ENCODE measurements at regions not wholly inside any gene's neighbourhood (a gene's known extent, or its start where the extent isn't known, plus 50 kb on each side); places are given as distances from the start of the nearest gene placed in this dataset.
"Not testable (repeated sequence)": the region's sequence is repeated elsewhere in the genome, so short reads cannot be mapped to it uniquely, and the experiment has no call there.

DNA sequence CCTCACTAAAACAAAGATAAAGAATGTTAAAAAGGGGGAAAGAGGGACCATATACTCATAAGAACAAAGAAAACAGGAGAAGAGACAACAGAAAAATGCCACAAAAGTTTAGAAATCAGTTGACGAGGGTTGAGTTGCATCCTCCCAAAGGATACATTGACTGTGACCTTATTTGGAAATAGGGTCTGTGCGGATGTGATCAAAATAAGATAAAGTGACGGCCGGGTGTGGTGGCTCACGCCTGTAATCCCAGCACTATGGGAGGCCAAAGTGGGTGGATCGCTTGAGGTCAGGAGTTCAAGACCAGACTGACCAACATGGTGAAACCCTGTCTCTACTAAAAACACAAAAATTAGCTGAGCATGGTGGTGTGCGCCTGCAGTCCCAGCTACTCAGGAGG lies 79.1 kb upstream of the FREM1 start:
- not testable (repeated sequence) for TF ChIP-seq EZH2 (IDR thresholded peaks at IDR 0.05; ENCODE audit: insufficient read depth, low read length)
- TF ChIP-seq, protein P1, sequence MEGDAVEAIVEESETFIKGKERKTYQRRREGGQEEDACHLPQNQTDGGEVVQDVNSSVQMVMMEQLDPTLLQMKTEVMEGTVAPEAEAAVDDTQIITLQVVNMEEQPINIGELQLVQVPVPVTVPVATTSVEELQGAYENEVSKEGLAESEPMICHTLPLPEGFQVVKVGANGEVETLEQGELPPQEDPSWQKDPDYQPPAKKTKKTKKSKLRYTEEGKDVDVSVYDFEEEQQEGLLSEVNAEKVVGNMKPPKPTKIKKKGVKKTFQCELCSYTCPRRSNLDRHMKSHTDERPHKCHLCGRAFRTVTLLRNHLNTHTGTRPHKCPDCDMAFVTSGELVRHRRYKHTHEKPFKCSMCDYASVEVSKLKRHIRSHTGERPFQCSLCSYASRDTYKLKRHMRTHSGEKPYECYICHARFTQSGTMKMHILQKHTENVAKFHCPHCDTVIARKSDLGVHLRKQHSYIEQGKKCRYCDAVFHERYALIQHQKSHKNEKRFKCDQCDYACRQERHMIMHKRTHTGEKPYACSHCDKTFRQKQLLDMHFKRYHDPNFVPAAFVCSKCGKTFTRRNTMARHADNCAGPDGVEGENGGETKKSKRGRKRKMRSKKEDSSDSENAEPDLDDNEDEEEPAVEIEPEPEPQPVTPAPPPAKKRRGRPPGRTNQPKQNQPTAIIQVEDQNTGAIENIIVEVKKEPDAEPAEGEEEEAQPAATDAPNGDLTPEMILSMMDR (IDR thresholded peaks at IDR 0.05; ENCODE audit: insufficient read depth, low read depth, low read length), result not testable (repeated sequence)
